ENCODE measurements at regions not wholly inside any gene's neighbourhood (a gene's known extent, or its start where the extent isn't known, plus 50 kb on each side); places are given as distances from the start of the nearest gene placed in this dataset.

DNA sequence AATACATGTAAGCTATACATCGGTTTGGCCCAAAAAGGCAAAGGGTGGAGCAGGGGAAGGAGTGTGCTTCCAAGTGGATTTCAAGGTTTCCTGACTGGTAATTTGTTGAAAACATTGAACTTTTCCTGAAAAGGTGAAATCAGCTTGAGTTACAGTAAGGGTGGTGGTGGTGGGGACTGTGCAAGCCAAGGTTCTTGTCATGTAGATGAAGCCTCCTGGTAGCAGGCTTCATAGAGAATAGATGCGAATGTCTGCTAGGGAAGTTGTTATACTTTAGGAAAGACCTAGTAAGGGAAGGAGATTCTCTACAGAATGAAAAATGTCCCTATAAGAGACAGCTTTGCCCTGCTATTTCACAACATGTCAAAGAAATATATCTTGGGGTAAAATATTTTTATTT, 528.2 kb upstream of the CBLB start:
- no peak overlapping the region for H3K27ac ChIP-seq
- TF ChIP-seq CTCF (IDR thresholded peaks at IDR 0.05) (no peak), ZFX (IDR thresholded peaks at IDR 0.05; ENCODE audit: borderline replicate concordance) (no peak)

DNA sequence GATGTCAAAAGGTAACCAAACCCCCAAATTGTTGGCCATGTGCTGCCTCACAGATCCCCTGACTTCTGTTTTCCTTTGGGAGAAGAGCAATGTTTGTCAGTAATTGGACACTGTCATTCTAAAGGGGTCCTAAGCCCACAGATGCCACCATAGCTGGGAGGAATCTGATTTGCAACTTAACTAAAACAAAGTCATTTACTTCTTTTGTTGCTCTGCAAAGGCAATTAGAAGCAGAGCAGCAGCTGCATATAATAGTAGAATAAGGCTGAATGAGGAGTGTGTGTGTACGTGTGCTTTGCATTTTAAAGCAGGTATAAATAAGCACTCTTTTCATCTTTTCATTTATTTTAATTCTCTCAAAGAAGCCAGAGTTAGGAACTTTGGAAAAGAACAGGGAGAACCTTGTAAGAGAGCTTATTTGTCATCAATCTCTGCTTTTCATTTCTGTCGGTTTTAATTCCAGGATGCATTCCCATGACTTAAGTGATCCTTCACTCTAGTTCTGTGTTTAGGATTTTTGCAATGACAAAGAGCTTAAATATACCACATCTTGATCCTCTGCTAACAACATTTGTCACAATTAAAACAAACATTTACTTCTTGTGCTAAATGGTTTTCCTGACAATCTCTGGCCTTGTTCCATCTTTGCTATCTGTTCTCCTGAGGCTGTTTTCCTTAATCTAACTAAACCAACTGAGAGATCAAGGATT, 530.2 kb upstream of the CBLB start:
- H3K27ac ChIP-seq, result no peak overlapping the region
- TF ChIP-seq CTCF (IDR thresholded peaks at IDR 0.05) (no peak), ZFX (IDR thresholded peaks at IDR 0.05; ENCODE audit: borderline replicate concordance) (no peak)

DNA sequence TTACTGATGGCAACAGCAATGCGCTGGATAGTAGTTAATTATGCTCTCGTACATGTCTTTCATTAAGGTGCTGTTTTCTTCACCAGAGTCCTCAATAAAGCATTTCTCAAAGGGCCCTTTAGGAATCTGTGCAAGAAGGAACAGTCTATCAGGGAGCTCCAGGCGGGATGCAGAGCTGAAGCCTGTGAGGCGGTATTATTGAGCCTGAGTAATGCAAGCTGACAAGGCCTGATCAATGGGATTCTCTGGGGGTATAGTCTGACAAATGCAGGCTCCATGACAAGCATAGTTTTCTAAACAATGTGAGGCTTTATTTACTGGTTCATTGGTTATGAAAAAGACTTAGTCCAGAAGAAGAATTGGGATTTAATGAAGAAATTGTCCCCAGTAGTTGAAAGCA, 530.9 kb upstream of the CBLB start:
- no peak overlapping the region for H3K27ac ChIP-seq
- no peak for TF ChIP-seq CTCF (IDR thresholded peaks at IDR 0.05)
- no peak for TF ChIP-seq ZFX (IDR thresholded peaks at IDR 0.05; ENCODE audit: borderline replicate concordance)

DNA sequence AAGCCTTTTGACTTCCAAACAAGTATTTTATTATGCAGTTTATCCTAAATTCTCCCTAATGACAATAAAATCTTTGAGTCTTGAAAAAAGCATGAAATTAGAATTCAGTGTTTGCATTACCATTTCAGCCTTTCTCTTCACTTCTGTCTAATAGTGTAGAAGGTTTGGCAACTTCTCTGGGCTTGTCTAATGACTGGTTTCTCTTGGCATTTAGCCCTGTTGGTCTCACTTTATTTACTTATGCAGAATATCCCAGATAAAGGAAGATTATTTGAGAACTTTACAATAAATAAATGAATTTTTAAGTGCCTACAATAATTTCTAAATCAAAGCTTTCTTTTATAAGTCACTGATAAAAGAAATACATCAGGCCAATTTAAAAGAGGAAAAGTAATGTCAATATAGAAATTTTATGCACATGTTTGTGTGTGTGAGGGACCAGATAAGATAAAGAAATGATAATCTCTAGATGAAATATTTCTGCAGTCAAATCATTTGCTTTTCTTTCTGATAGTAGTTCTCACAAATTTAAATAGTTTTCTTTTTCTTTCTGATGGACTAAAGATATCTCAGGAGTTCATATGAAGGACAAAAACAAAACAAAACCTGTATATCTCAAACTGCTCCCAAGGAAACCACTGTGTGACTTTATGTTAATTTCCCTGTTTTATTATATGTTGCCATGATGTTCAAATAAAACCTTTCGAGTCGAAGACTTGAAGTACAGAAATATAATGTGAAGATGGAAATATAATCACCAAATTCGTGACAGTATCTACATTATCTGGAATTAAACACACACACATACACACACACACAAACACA, 533.1 kb upstream of the CBLB start:
- H3K27ac ChIP-seq, result no peak overlapping the region
- TF ChIP-seq ZFX (IDR thresholded peaks at IDR 0.05; ENCODE audit: borderline replicate concordance), result no peak
- no peak for TF ChIP-seq CTCF (IDR thresholded peaks at IDR 0.05)

GRCh38 chr3:106403371-106404145, 534.7 kb upstream of the CBLB start:
- no peak overlapping the region for H3K27ac ChIP-seq
- TF ChIP-seq CTCF (IDR thresholded peaks at IDR 0.05), result no peak
- TF ChIP-seq ZFX (IDR thresholded peaks at IDR 0.05; ENCODE audit: borderline replicate concordance), result no peak

- no peak overlapping the region for H3K27ac ChIP-seq
- no peak for TF ChIP-seq CTCF (IDR thresholded peaks at IDR 0.05)
- no peak for TF ChIP-seq ZFX (IDR thresholded peaks at IDR 0.05; ENCODE audit: borderline replicate concordance)
Measured at GRCh38 chr3:106413683-106414082, 544.9 kb upstream of the CBLB start.

All from 22Rv1 (cell line).